Lower leg skin (tissue), 3 donors: ENCODE measurements at regions not wholly inside any gene's neighbourhood (a gene's known extent, or its start where the extent isn't known, plus 50 kb on each side); places are given as distances from the start of the nearest gene placed in this dataset.

Experiments used
- POLR2A ChIP-seq, 2 donors: fragments of 450-650 bp; IDR thresholded peaks; one replicate each; pipeline ENCODE4 v1.6.1; 2016 to 2017; ENCODE audit warnings: antibody characterized with exemption in 2 of 2, mild to moderate bottlenecking in 1 of 2, moderate library complexity in 1 of 2
- TF ChIP-seq, protein P1 (sequence below), 3 donors: fragments of 450-650 bp; IDR thresholded peaks; one replicate each; pipeline ENCODE4 v1.5.1; 2016; ENCODE audit warnings: antibody characterized with exemption in 3 of 3, mild to moderate bottlenecking in 3 of 3, moderate library complexity in 2 of 3

DNA sequence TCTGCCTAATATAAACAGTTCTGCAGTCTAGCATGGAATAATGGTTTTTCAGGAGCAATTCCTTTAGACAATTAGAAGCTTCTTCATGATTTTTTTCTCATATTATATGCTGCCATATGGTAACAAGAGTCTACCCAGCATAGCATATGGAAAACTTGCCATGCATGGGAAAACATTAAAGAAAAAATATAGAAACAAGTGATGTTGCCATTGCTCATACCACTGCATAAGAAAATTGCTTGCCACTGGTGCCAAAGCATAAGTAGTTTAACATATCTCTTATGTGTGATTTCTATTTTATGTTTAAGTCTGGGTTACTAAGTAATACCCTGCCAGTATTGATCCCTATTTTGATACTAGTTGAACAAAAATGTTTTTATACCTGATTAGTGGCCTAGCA, 171.2 kb downstream of the CCDC59 start:
- TF ChIP-seq, protein P1, sequence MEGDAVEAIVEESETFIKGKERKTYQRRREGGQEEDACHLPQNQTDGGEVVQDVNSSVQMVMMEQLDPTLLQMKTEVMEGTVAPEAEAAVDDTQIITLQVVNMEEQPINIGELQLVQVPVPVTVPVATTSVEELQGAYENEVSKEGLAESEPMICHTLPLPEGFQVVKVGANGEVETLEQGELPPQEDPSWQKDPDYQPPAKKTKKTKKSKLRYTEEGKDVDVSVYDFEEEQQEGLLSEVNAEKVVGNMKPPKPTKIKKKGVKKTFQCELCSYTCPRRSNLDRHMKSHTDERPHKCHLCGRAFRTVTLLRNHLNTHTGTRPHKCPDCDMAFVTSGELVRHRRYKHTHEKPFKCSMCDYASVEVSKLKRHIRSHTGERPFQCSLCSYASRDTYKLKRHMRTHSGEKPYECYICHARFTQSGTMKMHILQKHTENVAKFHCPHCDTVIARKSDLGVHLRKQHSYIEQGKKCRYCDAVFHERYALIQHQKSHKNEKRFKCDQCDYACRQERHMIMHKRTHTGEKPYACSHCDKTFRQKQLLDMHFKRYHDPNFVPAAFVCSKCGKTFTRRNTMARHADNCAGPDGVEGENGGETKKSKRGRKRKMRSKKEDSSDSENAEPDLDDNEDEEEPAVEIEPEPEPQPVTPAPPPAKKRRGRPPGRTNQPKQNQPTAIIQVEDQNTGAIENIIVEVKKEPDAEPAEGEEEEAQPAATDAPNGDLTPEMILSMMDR (IDR thresholded peaks at IDR 0.05): no peak
- TF ChIP-seq POLR2A (IDR thresholded peaks at IDR 0.05): no peak
